Glomerular visceral epithelial cell (primary cell): ENCODE measurements at regions not wholly inside any gene's neighbourhood (a gene's known extent, or its start where the extent isn't known, plus 50 kb on each side); places are given as distances from the start of the nearest gene placed in this dataset.
A peak's percentile ranks its signal among the peaks of the same experiment; 100 is the strongest.

Source experiments
- DNase-seq: peaks from one replicate; pipeline ENCODE4 v3.0.0-alpha.2; 2016; ENCODE audit errors: extremely low spot score

GRCh38 chr10:3691482-3691881, 93.5 kb downstream of the KLF6 start:
- DNase-seq: no peak

DNA sequence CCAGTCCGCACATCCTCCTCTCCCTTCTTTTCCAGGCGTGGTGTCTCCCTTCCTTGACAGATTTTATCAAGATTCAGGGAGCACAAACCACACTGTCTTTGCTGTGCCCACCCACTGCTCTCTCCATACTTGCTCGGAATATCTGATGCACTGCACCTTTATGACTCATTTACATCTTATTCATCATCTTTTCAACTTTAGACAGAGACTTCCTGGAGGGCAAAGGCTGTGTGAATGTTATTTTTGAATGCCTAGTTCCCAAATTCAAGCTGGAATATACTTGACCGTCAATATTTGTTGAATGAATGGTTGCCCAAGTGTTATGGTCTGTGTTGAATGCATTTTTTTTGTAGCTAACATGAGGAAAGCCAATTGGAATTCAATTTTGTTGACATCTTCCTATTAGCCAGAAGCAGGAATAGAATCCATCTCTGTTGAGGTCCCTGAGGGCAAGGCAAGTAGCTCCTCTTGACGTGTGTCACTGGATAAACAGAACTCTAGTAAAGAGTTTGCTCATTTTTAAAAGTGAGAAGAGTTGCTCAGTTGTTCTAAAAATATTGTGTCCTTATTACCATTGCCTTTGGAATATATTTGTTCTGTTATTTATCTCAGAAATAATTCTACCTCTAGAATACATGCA, 95.0 kb downstream of the KLF6 start:
- no peak for DNase-seq

- no peak for DNase-seq
Measured at GRCh38 chr10:3687510-3688081, 97.4 kb downstream of the KLF6 start.

DNA sequence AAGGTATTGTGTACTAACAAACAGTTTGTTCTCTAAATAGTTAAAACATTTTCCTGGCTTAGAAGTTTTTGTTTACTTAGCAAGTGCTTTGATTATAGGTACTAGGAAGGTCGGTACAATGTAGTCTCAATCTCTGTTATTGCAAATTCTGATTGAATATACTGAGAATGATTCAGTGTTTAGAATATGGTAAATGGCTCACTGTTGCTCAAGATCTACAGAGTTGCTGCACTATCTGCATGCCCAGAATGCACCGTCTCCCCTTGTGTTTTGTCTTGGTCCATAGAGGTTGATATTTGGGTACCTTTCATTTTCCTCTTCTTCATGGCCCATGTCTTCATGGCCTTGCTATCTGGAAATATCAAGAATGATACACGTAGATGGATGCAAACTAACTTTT, 99.6 kb downstream of the KLF6 start:
- DNase-seq: no peak

DNA sequence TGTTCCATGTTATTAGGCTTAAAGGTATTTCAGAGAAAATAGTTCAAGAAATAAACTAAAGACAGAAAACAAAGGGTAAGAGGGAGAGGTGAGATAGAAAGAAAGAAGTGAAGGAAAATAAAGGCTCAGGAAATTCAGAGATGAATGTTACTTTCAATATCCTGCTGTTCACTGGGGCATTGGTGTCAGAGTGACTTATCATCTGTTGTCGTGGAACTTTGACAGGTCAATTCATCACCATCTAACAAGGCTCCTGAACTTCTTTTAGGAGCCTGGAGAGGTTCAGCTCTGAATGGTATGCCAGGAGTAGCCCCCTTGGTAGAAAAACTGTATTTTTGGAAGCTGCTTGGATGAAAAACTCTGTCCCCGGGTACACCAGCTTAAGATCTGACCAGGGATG, 100.1 kb downstream of the KLF6 start:
- no peak for DNase-seq

DNA sequence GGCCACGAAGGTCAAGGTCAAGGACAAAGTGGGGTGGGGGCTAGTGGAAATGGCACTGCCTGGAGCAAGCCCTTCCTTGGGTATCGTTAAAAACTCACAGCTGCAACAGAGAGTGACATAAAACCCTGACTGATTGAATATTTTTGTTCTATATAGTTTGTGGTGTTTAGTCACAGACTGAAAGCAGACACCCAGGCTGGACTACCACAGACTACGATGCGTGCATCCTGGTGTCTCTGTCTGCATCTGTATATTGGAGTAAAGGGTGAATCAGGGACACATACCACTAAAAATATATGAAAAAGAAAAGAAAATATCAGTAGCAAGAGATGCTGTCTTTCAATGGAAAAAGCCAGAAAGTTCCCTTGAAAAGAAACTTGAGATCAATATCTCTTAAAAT, 101.4 kb downstream of the KLF6 start:
- DNase-seq: no peak

GRCh38 chr10:3682745-3683144, 102.3 kb downstream of the KLF6 start:
- no peak for DNase-seq

DNA sequence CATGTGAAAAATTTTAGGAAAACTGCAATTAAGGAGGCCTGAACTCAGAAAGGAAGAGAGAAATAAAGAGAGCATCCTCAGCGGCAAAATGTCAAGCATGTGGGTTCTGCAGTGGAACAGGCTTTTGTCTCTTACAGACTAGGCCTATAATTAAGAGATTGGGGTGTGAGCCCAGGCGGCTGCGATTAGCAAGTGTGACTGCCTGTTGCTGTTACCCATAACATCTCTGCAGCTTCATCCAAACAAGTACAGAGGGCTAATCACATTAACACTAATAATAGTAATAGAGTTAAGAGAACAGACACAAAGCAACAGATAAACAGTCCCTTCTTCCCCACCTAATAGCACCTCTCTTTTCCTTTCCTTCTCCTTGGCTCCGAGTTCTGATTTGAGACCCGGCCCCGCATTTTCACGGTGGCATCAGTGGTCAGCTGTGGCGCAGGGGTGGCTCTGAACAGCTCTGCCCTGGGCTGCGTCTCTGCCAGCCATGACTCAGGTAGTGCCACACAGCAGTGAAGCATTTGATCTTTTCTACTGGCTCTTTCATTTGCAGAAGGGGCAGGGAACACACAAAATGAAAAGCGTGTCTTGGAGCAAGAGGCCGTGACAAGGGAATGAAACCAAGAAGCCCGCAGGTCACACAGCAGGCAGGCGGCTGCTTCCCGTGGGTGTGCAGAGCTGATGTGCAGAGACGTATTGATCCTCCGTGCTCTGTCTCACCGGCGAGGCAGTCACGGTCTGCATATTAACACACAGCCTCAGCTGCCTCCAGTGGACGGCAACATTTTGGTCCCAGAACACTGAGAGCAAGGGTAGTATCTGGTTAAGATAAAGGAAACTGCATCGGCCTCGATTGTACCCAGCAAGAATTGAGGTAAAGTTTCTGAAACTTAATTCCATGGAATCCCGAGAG, 103.1 kb downstream of the KLF6 start:
- DNase-seq: no peak

DNA sequence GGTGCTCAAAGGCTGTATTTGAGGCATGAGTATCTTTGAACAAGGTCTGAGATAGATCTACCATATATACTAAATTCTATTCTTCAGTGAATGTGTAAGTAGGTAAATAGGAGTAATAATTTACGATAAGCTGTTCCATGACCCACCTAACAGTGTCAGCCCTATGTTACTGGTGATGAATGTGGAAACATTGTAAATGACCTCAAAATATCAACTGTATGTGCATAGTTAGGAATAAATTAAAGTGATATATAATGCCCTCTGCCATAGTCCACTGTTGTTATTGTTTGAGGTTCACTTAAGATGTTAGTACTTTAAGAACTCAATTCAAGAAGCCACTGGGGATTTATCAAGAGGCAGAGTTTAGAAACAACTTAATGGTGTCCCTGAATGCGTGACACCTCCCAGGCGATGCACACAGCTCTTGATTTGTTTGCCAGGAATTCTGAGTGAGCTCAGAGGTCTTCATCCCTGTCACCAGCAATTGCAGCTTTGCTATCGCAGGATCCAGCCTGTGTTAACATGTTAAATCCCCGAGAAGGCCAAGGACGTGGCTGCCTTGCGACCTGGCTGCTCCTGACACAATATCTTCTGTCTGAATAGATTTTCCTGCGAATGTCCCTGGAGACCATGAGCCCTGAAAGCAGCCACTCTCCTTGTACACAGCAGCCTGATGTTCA, 104.9 kb downstream of the KLF6 start:
- no peak for DNase-seq

DNA sequence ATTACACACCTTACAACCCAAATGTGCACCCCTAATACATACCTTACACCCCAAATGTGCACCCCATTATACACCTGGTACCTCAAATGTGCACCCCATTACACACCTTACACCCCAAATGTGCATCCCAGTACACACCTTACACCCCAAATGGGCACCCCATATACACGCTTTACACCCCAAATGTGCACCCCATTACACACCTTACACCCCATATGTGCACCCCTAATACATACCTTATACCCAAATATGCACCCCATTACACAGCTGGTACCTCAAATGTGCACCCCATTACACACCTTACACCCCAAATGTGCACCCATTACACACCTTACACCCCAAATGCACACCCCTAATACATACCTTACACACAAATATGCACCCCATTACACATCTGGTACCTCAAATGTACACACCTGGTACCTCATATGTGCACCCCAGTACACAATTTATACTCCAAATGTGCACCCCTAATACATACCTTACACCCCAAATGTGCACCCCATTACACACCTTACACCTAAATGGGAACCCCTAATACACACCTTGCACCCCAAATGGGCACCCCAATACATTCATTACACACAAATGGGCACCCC, 106.3 kb downstream of the KLF6 start:
- DNase-seq: no peak

DNA sequence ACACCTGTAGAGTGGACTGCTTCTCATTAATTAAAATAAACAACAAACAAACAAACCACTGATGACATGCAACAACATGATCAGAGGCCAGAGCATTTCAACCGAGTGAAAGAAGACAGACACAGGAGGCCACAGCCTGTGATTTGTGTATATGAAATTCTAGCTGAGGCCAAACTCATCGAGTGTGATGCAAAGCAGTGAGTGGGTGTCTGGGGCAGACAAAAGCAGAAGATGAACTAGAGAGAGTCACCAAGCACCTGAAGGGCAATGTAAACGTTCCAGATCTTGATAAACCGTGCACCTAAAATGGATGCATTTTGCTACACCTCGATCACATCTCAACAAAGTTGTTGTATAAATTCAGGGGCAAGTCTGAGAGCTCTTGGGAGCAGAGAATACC, 108.4 kb downstream of the KLF6 start:
- no peak for DNase-seq

GRCh38 chr10:3672220-3672619, 112.8 kb downstream of the KLF6 start:
- no peak for DNase-seq

- DNase-seq: no peak
Measured at GRCh38 chr10:3671386-3671955, 113.5 kb downstream of the KLF6 start.

GRCh38 chr10:3668966-3669330, 116.1 kb downstream of the KLF6 start:
- no peak for DNase-seq

GRCh38 chr10:3668276-3668965, 116.6 kb downstream of the KLF6 start:
- DNase-seq: peak; percentile 53

DNA sequence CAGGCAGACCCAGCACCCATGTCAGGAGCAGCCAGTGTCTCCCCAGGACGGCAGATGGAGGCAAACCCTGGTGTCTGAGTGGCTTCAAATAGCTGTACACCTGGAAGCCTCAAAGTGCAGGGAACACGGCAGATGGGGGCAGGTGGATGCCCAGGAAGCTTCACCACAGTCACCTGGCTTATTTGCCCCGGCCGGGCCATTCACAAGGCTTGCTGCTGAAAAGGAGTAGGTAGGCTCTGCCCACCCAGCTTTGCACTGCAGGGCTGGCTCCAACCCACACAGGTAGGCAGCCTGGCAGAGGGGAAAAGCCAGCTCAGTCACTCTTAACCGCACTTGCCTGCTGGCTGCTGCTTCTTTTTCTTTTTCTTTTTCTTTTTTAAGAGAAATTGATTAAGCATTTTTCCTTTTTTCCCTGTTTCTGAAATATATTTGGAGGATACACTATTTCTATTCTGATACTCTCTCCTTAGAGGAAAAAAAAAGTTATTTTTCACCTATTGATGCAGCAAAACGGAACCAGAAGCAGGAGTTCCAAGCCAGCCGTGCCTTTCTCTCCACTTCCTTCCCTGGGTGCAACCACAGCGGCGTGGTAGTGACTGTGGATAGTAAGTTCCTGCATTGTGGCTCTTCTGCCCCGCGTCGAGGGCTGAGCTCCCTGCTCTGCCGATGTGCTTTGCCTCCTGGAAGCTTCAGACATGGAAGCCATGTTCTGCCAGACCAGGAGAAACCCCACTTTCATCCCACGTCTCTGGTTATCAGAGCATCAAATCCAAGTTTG, 118.3 kb downstream of the KLF6 start:
- no peak for DNase-seq

DNA sequence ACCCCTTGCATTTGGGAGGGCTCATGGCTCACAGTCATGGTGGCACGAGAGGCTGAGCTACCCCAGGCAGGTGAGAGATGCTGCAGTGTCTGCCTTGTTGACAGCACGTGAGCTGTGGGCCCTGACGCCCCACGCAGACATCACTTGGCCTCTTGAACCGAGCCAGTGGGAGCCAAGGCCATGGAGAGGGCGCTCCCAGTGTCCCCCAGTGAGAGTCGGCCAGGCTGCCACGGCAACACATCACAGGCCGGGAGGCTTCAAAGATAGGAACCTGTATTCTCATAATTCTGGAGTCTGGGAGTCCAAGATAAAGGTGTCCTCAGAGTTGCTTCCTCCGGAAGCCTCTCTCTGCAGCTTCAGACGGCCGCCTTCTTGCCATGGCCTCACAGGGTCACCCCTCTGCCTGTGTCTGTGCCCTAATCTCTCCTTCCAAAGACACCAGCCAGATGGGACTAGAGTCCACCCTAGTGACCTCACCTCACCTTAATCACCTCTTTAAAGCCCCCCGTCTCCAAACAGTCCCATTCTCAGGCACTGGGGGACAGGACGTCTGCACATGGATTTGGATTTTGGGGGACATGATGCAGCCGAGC, 119.6 kb downstream of the KLF6 start:
- DNase-seq: no peak

GRCh38 chr10:3662775-3663174, 122.2 kb downstream of the KLF6 start:
- no peak for DNase-seq

DNA sequence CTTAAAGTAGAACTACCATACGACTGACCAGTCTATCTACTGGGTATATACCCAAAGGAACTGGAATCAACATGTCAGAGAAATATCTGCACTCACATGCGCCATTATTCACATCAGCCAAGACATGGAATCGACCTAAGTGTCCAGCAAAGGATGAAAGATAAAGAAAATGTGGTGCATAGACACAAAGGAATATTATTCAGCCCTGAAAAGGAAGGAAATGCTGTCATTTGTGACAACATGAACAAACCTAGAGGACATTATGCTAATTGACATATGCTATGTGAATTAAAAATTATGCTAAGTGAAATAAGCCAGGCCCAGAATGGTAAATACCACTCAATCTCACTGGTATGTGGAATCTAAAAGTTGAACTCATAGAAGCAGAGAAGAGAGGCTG, 123.7 kb downstream of the KLF6 start:
- no peak for DNase-seq

DNA sequence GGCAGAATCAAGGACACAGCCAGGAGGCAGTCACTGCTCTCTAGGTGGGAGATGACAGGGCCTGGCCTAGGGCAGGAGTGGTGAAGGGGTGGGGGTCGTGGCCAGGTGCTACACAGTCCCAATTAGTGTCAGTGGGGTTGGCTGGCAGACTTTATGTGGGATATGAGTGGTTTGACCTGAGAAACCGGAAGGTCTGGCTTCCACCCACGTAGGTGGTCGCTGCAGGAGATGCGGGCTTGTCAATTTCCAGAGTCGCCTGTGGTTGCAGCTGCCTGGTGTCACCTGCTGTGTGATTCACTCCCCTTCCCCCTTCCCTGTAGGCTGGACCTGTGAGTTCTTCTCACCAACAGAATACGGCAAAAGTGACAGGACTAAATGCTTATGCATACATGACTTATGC, 124.3 kb downstream of the KLF6 start:
- no peak for DNase-seq
